Epithelial cell of esophagus (primary cell): ENCODE measurements at regions not wholly inside any gene's neighbourhood (a gene's known extent, or its start where the extent isn't known, plus 50 kb on each side); places are given as distances from the start of the nearest gene placed in this dataset.

Experiments used
- DNase-seq: peaks from one replicate; pipeline ENCODE4 v3.0.0; 2010; ENCODE audit warnings: low read depth
- H3K4me3 ChIP-seq: 2 replicates; pipeline ENCODE4 v1.5.1; 2011; ENCODE audit warnings: mild to moderate bottlenecking, low read length, control low read depth
- CTCF ChIP-seq: IDR thresholded peaks from 2 replicates; pipeline ENCODE4 v1.5.1; 2011; ENCODE audit warnings: low read depth, mild to moderate bottlenecking, low read length, control low read depth, inconsistent platforms; ENCODE audit not compliant: insufficient read depth; ENCODE audit errors: missing control alignments

- H3K4me3 ChIP-seq = no peak overlapping the region
- TF ChIP-seq CTCF = no peak
- DNase-seq = no peak
Measured at GRCh38 chr5:118321081-118321480, 667.3 kb downstream of the DTWD2 start.

GRCh38 chr5:118320121-118320520 is 668.2 kb downstream of the DTWD2 start:
- no peak for DNase-seq
- no peak for TF ChIP-seq CTCF
- H3K4me3 ChIP-seq = no peak overlapping the region

- no peak for TF ChIP-seq CTCF
- DNase-seq = no peak
- H3K4me3 ChIP-seq = no peak overlapping the region
Measured at GRCh38 chr5:118314931-118315330, 673.4 kb downstream of the DTWD2 start.

GRCh38 chr5:118311103-118311819 is 677.1 kb downstream of the DTWD2 start:
- no peak for TF ChIP-seq CTCF
- H3K4me3 ChIP-seq = no peak overlapping the region
- DNase-seq = no peak

GRCh38 chr5:118310401-118310800 is 677.9 kb downstream of the DTWD2 start:
- no peak for DNase-seq
- TF ChIP-seq CTCF = no peak
- H3K4me3 ChIP-seq = no peak overlapping the region

GRCh38 chr5:118303296-118303695 is 685.1 kb downstream of the DTWD2 start:
- TF ChIP-seq CTCF = no peak
- H3K4me3 ChIP-seq = no peak overlapping the region
- DNase-seq = no peak

- no peak for DNase-seq
- no peak overlapping the region for H3K4me3 ChIP-seq
- no peak for TF ChIP-seq CTCF
Measured at GRCh38 chr5:118302786-118303185, 685.6 kb downstream of the DTWD2 start.
